LNCAP (cell line): ENCODE measurements at regions not wholly inside any gene's neighbourhood (a gene's known extent, or its start where the extent isn't known, plus 50 kb on each side); places are given as distances from the start of the nearest gene placed in this dataset.

Source experiments
- TF ChIP-seq, protein P1 (sequence below): fragments of 450-650 bp; IDR thresholded peaks from 2 replicates; pipeline ENCODE4 v1.5.1; 2017; ENCODE audit warnings: mild to moderate bottlenecking

DNA sequence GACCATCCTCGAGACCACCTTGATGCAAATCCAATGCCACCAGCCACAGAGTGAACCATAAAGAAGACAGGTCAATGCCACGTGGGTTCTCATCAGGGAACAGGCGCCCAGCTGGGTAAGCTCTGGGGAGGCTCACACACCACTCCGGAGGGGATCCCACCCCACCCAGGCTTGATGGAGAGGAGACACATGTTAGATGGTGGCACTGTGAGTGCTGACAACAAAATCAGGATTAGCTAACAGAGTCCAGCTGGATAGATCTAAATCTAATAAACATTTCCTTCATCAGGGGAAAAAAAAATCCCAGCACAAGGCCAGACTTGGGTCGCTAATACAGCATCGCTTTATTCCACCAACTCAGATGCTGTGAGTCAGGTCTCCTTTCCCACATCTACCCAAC lies 132.2 kb upstream of the TNR start:
- TF ChIP-seq, protein P1, sequence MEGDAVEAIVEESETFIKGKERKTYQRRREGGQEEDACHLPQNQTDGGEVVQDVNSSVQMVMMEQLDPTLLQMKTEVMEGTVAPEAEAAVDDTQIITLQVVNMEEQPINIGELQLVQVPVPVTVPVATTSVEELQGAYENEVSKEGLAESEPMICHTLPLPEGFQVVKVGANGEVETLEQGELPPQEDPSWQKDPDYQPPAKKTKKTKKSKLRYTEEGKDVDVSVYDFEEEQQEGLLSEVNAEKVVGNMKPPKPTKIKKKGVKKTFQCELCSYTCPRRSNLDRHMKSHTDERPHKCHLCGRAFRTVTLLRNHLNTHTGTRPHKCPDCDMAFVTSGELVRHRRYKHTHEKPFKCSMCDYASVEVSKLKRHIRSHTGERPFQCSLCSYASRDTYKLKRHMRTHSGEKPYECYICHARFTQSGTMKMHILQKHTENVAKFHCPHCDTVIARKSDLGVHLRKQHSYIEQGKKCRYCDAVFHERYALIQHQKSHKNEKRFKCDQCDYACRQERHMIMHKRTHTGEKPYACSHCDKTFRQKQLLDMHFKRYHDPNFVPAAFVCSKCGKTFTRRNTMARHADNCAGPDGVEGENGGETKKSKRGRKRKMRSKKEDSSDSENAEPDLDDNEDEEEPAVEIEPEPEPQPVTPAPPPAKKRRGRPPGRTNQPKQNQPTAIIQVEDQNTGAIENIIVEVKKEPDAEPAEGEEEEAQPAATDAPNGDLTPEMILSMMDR, result no peak

DNA sequence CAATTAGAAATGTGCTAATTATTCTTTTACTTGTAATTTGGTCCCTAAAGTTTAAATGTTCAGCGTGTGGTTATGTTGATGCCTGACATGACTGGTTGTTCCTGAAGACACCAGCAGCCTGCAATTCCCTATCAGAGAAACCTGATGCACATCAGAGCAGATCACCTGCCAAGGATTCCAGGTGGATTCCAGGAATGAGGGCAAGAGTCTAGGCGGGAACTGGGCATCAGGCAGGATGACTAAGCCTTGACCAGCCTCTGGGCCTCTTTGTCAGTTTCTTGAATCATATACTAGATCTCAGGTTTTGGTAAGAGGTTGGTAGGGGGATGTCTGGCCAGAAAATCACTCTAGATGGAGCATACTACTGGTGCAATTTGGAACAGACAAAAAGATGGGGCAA lies 130.7 kb upstream of the TNR start:
- TF ChIP-seq, protein P1, result no peak

DNA sequence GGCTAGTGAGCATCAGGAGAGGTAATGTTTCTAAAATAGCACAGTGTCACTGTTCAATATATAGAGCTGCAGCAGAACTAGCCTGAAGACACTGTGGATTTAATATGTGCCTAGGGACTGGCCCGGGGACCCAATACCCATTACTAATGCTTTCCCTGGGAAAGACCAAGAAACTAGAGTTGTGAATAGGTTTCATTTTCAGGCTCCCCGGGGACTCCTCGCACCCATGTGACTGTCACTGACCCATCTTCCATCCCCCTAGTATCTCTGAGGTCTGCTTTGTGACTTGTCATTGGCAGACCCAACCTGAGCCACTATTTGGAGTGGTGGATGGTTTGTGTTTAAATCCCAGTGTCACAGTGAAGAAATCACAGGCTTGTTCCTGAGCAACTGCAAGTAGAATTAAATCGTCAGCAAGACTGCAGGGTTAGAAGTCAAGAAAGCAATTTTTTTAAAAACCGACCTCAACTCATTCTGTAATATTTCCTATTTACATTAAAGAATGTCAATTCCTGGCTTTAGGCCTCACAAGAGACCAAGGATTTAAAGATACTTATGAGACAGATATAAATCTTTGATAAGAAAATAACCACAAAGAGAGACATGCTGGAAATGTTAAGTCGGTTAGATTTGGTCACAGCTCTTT lies 130.0 kb upstream of the TNR start:
- TF ChIP-seq, protein P1, result no peak

GRCh38 chr1:175872588-175872987 lies 129.2 kb upstream of the TNR start:
- TF ChIP-seq, protein P1, result no peak

DNA sequence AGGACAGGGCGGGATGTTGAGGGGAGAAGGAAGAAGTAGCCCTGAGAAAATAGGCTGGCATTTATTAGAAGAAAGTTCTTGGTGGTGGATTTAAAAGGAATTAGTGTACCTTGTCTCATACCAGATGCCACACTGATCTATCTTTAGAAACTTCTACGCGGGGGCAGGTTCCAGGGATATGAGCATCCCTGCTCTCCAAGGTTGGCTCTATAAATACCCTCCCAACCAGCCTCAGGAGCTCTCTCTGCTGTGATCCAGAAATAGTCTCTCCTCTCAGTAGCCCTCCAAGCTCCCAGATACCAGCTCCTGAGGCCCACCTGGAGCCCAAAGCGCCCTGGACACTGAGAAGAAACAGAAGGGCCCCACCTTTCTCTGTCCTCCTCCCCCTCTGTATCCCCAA lies 128.3 kb upstream of the TNR start:
- TF ChIP-seq, protein P1, result no peak

DNA sequence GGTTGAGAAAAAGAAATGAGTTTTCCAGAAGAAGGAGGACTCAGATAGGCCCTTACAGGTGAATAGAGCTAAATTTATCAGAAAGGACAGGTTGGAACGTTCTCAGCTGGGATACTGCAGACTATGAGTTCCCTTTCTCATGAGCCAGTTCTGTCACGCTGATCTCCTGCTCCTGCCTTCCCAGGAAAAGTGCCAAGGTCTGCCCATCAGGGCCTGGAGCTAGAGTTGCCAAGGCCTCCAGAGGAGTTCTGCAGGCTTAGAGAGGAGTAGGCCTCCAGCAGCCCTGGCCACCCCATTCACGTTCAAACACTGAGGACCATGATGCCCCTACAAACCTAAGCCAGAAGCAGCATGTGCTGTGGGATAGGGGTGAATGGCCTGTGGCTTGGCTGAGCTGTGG lies 126.8 kb upstream of the TNR start:
- TF ChIP-seq, protein P1, result no peak

- TF ChIP-seq, protein P1, result no peak
These were observed 123.4 kb upstream of the TNR start for GRCh38 chr1:175866776-175867175.
